ENCODE measurements at regions not wholly inside any gene's neighbourhood (a gene's known extent, or its start where the extent isn't known, plus 50 kb on each side); places are given as distances from the start of the nearest gene placed in this dataset.
"Not testable (repeated sequence)": the region's sequence is repeated elsewhere in the genome, so short reads cannot be mapped to it uniquely, and the experiment has no call there.

DNA sequence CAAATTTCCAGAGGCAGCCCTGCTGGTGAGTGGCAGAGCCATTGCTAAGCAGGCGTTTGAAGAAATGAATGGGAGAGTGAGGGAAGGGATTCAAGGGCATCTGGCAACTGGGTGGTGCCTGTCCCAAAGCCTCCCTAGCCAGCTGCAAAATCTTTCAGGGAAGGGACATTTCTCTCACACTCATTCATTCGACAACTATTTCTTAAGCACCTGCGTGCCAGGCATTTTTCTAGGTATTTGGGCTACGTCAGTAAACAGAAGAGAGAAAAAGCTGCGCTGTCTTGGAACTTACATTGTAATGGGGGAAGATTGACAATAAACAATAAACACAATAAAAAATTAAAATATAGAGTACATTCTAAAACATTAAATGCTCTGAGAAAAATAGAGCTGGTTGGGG lies 301.9 kb upstream of the USP24 start:
- 91 to 92% methylated on average over 5 of the region's 5 CpGs for WGBS, 2 donors

DNA sequence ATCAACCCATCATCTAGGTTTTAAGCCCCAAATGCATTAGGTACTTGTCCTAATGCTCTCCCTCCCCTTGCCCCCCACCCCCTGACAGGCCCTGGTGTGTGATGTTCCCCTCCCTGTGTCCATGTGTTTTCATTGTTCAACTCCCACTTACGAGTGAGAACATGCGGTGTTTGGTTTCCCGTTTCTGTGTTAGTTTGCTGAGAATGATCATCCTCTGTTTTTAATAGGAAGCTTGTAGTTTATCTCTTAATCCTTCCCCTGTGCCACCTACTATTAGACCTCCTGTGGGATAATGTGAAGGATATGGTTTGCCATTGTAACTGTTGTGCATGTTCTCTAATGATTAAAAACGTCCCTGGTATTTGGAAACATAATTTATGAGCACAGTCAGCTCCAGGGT lies 299.4 kb upstream of the USP24 start:
- not testable (repeated sequence) for H3K36me3 ChIP-seq; H3K27me3 ChIP-seq; H3K4me1 ChIP-seq; H3K4me3 ChIP-seq; H3K27ac ChIP-seq; DNase-seq (ENCODE audit: low spot score in 2 of 2); H3K9me3 ChIP-seq
- WGBS, 2 donors = 58 to 60% methylated on average over 4 of the region's 4 CpGs

More for the DNA sequence above, 301.9 kb upstream of the USP24 start:
- no peaks in the 10 kb centered on the region for H3K4me1 ChIP-seq
- TF ChIP-seq, protein P1, sequence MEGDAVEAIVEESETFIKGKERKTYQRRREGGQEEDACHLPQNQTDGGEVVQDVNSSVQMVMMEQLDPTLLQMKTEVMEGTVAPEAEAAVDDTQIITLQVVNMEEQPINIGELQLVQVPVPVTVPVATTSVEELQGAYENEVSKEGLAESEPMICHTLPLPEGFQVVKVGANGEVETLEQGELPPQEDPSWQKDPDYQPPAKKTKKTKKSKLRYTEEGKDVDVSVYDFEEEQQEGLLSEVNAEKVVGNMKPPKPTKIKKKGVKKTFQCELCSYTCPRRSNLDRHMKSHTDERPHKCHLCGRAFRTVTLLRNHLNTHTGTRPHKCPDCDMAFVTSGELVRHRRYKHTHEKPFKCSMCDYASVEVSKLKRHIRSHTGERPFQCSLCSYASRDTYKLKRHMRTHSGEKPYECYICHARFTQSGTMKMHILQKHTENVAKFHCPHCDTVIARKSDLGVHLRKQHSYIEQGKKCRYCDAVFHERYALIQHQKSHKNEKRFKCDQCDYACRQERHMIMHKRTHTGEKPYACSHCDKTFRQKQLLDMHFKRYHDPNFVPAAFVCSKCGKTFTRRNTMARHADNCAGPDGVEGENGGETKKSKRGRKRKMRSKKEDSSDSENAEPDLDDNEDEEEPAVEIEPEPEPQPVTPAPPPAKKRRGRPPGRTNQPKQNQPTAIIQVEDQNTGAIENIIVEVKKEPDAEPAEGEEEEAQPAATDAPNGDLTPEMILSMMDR (IDR thresholded peaks at IDR 0.05) = no peak
- no peak for TF ChIP-seq EP300 (IDR thresholded peaks at IDR 0.05)
- TF ChIP-seq POLR2A (IDR thresholded peaks at IDR 0.05) = no peak
- H3K36me3 ChIP-seq = no peaks in the 10 kb centered on the region
- no peak for DNase-seq (ENCODE audit: low spot score in 2 of 2)
- H3K27ac ChIP-seq = no peak overlapping the region
- H3K4me3 ChIP-seq = no peak overlapping the region
- no peaks in the 10 kb centered on the region for H3K9me3 ChIP-seq
- H3K27me3 ChIP-seq = no peaks in the 10 kb centered on the region

DNA sequence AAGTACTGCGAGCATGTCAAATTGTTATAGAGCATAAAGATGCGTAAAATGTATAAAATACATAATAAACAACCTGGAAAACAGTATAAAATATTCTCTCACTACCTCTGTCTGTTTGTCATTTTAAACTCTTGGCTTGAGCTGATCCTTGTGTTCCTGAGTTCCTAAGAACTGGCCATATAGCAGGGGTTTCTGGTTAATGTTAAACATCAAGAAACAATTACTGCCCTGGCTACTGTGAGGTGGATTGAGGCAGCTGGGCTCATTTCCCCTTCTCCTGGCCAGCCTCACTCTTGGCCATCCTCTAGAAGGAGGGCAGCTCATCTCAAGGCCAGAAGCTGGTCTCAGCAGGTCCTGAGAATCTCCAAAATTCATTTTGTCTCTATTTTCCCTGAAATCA lies 297.3 kb upstream of the USP24 start:
- TF ChIP-seq EP300 (IDR thresholded peaks at IDR 0.05) = no peak
- TF ChIP-seq, protein P1 (IDR thresholded peaks at IDR 0.05) = no peak
- no peak for TF ChIP-seq POLR2A (IDR thresholded peaks at IDR 0.05)
- no peaks in the 10 kb centered on the region for H3K27me3 ChIP-seq
- no peaks in the 10 kb centered on the region for H3K4me1 ChIP-seq
- H3K27ac ChIP-seq = no peak overlapping the region
- 97 to 100% methylated on average over 2 of the region's 2 CpGs for WGBS, 2 donors
- H3K9me3 ChIP-seq = no peaks in the 10 kb centered on the region
- no peak overlapping the region for H3K4me3 ChIP-seq
- H3K36me3 ChIP-seq = no peaks in the 10 kb centered on the region
- no peak for DNase-seq (ENCODE audit: low spot score in 2 of 2)

DNA sequence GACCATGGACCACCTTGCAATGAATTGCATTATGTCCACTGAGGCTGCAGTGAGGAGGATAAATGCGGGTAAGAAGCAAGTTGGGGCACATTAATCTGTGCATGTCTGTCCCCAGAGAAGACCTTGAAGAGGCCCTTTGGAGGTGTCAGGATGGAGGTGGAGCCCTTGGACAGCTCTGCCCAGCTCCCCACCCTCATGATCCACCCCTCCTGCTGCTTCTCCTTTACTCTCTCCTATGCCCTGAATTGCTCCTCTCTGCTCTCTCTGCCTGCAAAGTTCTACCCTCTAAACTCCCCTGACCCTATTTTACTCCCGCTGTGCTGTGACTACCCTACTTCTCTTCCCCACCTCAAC lies 292.4 kb upstream of the USP24 start:
- Histone ChIP-seq H3K36me3 (no peaks in the 10 kb centered on the region), H3K27ac (no peak overlapping the region), H3K4me1 (peaks cover 0 to 25% (median 9%) of the 10 kb centered on the region in 4 donors), H3K27me3 (no peaks in the 10 kb centered on the region), H3K9me3 (no peaks in the 10 kb centered on the region), H3K4me3 (no peak overlapping the region)
- WGBS, 2 donors = 86 to 94% methylated on average over 2 of the region's 2 CpGs
- no peak for DNase-seq (ENCODE audit: low spot score in 2 of 2)
- TF ChIP-seq POLR2A (IDR thresholded peaks at IDR 0.05) = no peak
- TF ChIP-seq, protein P1 (IDR thresholded peaks at IDR 0.05) = no peak
- TF ChIP-seq EP300 (IDR thresholded peaks at IDR 0.05) = no peak

DNA sequence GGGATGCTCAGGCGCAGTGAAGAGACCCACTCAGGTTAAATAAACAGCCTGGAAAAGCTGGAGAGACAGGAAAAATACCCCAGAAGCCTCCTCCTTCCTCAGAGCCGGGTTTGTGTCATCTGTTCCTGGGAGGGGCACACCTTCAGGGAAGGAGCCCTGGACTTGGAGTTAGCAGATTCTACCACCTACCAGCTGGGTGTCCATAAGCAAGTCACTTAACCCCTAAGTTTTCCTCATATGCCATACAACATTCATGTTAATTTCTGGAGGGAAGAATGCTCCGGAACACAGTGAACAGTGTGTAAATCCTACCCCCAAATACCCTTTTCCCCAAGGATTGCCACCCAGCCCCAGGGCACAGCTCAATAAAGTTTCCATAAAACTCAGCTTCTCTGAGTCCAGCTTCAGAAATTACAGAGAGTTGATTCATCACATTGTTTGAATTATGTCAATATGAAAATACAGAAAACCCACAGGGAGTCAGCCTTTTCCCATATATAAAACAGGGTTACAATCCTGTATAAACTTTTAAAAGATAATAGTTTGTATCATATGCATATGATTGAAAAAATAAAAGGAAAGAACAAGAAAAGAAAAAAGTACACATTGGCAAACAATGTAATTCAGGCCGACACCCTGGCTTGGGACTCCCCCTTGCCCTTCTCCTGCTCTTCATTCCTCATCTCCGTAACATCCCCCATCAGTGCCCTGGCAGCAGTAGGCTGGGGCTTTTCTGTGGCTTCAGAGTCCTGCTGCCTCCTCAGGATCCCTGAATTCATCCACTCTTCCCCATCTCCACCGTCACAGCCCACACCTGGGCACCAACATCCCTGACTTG lies 291.8 kb upstream of the USP24 start:
- Histone ChIP-seq H3K4me3 (no peak overlapping the region), H3K27ac (no peak overlapping the region), H3K9me3 (no peaks in the 10 kb centered on the region), H3K27me3 (no peaks in the 10 kb centered on the region), H3K4me1 (peaks cover 0 to 25% (median 9%) of the 10 kb centered on the region in 4 donors), H3K36me3 (no peaks in the 10 kb centered on the region)
- no peak for DNase-seq (ENCODE audit: low spot score in 2 of 2)
- 59 to 62% methylated on average over 6 of the region's 6 CpGs for WGBS, 2 donors
- TF ChIP-seq POLR2A (IDR thresholded peaks at IDR 0.05) = no peak
- TF ChIP-seq, protein P1 (IDR thresholded peaks at IDR 0.05) = no peak
- TF ChIP-seq EP300 (IDR thresholded peaks at IDR 0.05) = no peak

Measured in tibial nerve (tissue), 4 donors.